GM19452 (cell line): ENCODE measurements at regions not wholly inside any gene's neighbourhood (a gene's known extent, or its start where the extent isn't known, plus 50 kb on each side); places are given as distances from the start of the nearest gene placed in this dataset.

Source experiments
- ATAC-seq: cut with Tn5 transposase; IDR thresholded peaks from one replicate; pipeline ENCODE4 v1.9.1; 2021; ENCODE audit not compliant: unreplicated experiment

- no peak for ATAC-seq
Measured at GRCh38 chr7:25952261-25953057, 199.5 kb upstream of the NFE2L3 start.

GRCh38 chr7:25953859-25954258 lies 198.1 kb upstream of the NFE2L3 start:
- ATAC-seq, result no peak

GRCh38 chr7:25954395-25954794 lies 197.6 kb upstream of the NFE2L3 start:
- ATAC-seq, result no peak

- ATAC-seq, result no peak
Measured at GRCh38 chr7:25959168-25959734, 192.7 kb upstream of the NFE2L3 start.

- ATAC-seq, result no peak
Measured at GRCh38 chr7:25963733-25964132, 188.3 kb upstream of the NFE2L3 start.

- ATAC-seq, result peak; percentile 33
Measured at GRCh38 chr7:25964483-25964991, 187.5 kb upstream of the NFE2L3 start.

- no peak for ATAC-seq
Measured at GRCh38 chr7:25965405-25966123, 186.4 kb upstream of the NFE2L3 start.

GRCh38 chr7:25966469-25966868 lies 185.5 kb upstream of the NFE2L3 start:
- ATAC-seq, result no peak

- ATAC-seq, result peak; percentile 32
Measured at GRCh38 chr7:25967278-25968204, 184.5 kb upstream of the NFE2L3 start.

GRCh38 chr7:25968205-25968993 lies 183.6 kb upstream of the NFE2L3 start:
- peak; percentile 60 for ATAC-seq

GRCh38 chr7:25970356-25970755 lies 181.6 kb upstream of the NFE2L3 start:
- ATAC-seq, result no peak

GRCh38 chr7:25970911-25971310 lies 181.1 kb upstream of the NFE2L3 start:
- no peak for ATAC-seq

- no peak for ATAC-seq
Measured at GRCh38 chr7:25976630-25977029, 175.4 kb upstream of the NFE2L3 start.

- ATAC-seq, result no peak
Measured at GRCh38 chr7:25978466-25978865, 173.5 kb upstream of the NFE2L3 start.

GRCh38 chr7:25979605-25980004 lies 172.4 kb upstream of the NFE2L3 start:
- no peak for ATAC-seq

GRCh38 chr7:25982684-25983083 lies 169.3 kb upstream of the NFE2L3 start:
- no peak for ATAC-seq

GRCh38 chr7:25985196-25985595 lies 166.8 kb upstream of the NFE2L3 start:
- ATAC-seq, result no peak

GRCh38 chr7:25988640-25989039 lies 163.4 kb upstream of the NFE2L3 start:
- no peak for ATAC-seq

- ATAC-seq, result no peak
Measured at GRCh38 chr7:25989140-25989705, 162.8 kb upstream of the NFE2L3 start.
